DND-41 (cell line): ENCODE measurements at regions not wholly inside any gene's neighbourhood (a gene's known extent, or its start where the extent isn't known, plus 50 kb on each side); places are given as distances from the start of the nearest gene placed in this dataset.
"Not testable (repeated sequence)": the region's sequence is repeated elsewhere in the genome, so short reads cannot be mapped to it uniquely, and the experiment has no call there.

Source experiments
- ATAC-seq: fragments of 200-7000 bp; cut with Tn5 transposase; 3 replicates; pipeline ENCODE4 v1.9.1; 2021; ENCODE audit warnings: low read depth; ENCODE audit not compliant: insufficient read depth
- DNase-seq: peaks from one replicate; pipeline ENCODE4 v3.0.0-alpha.2; 2020
- H2AFZ ChIP-seq: 2 replicates; pipeline ENCODE4 v1.6.0; 2012; ENCODE audit warnings: low read depth, low read length
- H3K27ac ChIP-seq: 2 replicates; pipeline ENCODE4 v1.5.1; 2012; ENCODE audit warnings: low read length, inconsistent platforms
- H3K27me3 ChIP-seq: fragments of 200-600 bp; sonication (generic); 2 replicates; pipeline ENCODE4 v1.6.0; 2012; ENCODE audit warnings: low read length, mild to moderate bottlenecking, inconsistent platforms; ENCODE audit not compliant: insufficient read depth, poor library complexity
- H3K36me3 ChIP-seq: 2 replicates; pipeline ENCODE4 v1.5.1; 2012; ENCODE audit warnings: low read length, inconsistent platforms; ENCODE audit not compliant: insufficient read depth
- H3K4me1 ChIP-seq: 2 replicates; pipeline ENCODE4 v1.5.1; 2012; ENCODE audit warnings: mild to moderate bottlenecking, low read length; ENCODE audit not compliant: insufficient read depth
- H3K4me2 ChIP-seq: 2 replicates; pipeline ENCODE4 v1.6.0; 2012; ENCODE audit warnings: mild to moderate bottlenecking, moderate library complexity, low read length, inconsistent platforms; ENCODE audit not compliant: insufficient read depth
- H3K4me3 ChIP-seq, 2 experiments: fragments of 200-600 bp in 1 of 2; shearing (Covaris generic) in 1 of 2; 2 replicates each; pipeline ENCODE4 v1.5.1; 2012 to 2016; ENCODE audit warnings: inconsistent platforms in 2 of 2, low read length in 2 of 2, mild to moderate bottlenecking in 2 of 2, low read depth in 1 of 2, moderate library complexity in 1 of 2
- H3K79me2 ChIP-seq: 2 replicates; pipeline ENCODE4 v1.6.0; 2012; ENCODE audit warnings: low read length, inconsistent platforms; ENCODE audit not compliant: insufficient read depth
- H3K9ac ChIP-seq: 2 replicates; pipeline ENCODE4 v1.6.0; 2012; ENCODE audit warnings: low read depth, mild to moderate bottlenecking, inconsistent platforms, low read length, moderate library complexity
- H3K9me3 ChIP-seq: 2 replicates; pipeline ENCODE4 v1.5.1; 2012; ENCODE audit warnings: low read length, moderate library complexity, mild to moderate bottlenecking, inconsistent platforms; ENCODE audit not compliant: insufficient read depth, severe bottlenecking
- H4K20me1 ChIP-seq: 2 replicates; pipeline ENCODE4 v1.6.0; 2012; ENCODE audit warnings: low read length; ENCODE audit not compliant: insufficient read depth
- CTCF ChIP-seq: IDR thresholded peaks from 2 replicates; pipeline ENCODE4 v1.5.1; 2012; ENCODE audit warnings: borderline replicate concordance, low read length, moderate library complexity, mild to moderate bottlenecking; ENCODE audit not compliant: poor library complexity, severe bottlenecking; ENCODE audit errors: extremely low read depth
- EZH2 ChIP-seq: IDR thresholded peaks from 3 replicates; pipeline ENCODE4 v1.6.1; 2012; ENCODE audit warnings: borderline replicate concordance, low read depth, mild to moderate bottlenecking, moderate library complexity, low read length, inconsistent platforms; ENCODE audit not compliant: severe bottlenecking

GRCh38 chr13:54248306-54248705, 1219.7 kb downstream of the OLFM4 start:
- no peak overlapping the region for H3K4me2 ChIP-seq
- H3K27me3 ChIP-seq, result no peaks in the 10 kb centered on the region
- ATAC-seq, result no peak
- H2AFZ ChIP-seq, result no peak overlapping the region
- H3K9me3 ChIP-seq, result no peaks in the 10 kb centered on the region
- no peak overlapping the region for H3K9ac ChIP-seq
- H3K79me2 ChIP-seq, result no peaks in the 10 kb centered on the region
- H3K4me1 ChIP-seq, result no peaks in the 10 kb centered on the region
- no peaks in the 10 kb centered on the region for H4K20me1 ChIP-seq
- no peaks in the 10 kb centered on the region for H3K36me3 ChIP-seq
- H3K4me3 ChIP-seq, result no peak overlapping the region
- TF ChIP-seq EZH2 (no peak), CTCF (no peak)
- H3K27ac ChIP-seq, result no peak overlapping the region
- DNase-seq, result no peak

- H3K79me2 ChIP-seq, result no peaks in the 10 kb centered on the region
- H3K9me3 ChIP-seq, result no peaks in the 10 kb centered on the region
- H3K4me2 ChIP-seq, result no peak overlapping the region
- ATAC-seq, result no peak
- H3K9ac ChIP-seq, result no peak overlapping the region
- no peak overlapping the region for H3K27ac ChIP-seq
- no peak overlapping the region for H3K4me3 ChIP-seq
- no peak for DNase-seq
- no peaks in the 10 kb centered on the region for H3K4me1 ChIP-seq
- no peaks in the 10 kb centered on the region for H3K27me3 ChIP-seq
- H3K36me3 ChIP-seq, result no peaks in the 10 kb centered on the region
- no peaks in the 10 kb centered on the region for H4K20me1 ChIP-seq
- no peak overlapping the region for H2AFZ ChIP-seq
- TF ChIP-seq EZH2 (no peak), CTCF (no peak)
Measured at GRCh38 chr13:54261856-54262255, 1233.2 kb downstream of the OLFM4 start.

GRCh38 chr13:54263868-54264267, 1235.3 kb downstream of the OLFM4 start:
- Histone ChIP-seq H2AFZ (no peak overlapping the region), H3K79me2 (no peaks in the 10 kb centered on the region), H3K27ac (no peak overlapping the region), H3K27me3 (no peaks in the 10 kb centered on the region), H3K4me1 (no peaks in the 10 kb centered on the region), H3K9me3 (no peaks in the 10 kb centered on the region), H3K9ac (no peak overlapping the region), H4K20me1 (no peaks in the 10 kb centered on the region), H3K4me3 (no peak overlapping the region), H3K36me3 (no peaks in the 10 kb centered on the region), H3K4me2 (no peak overlapping the region)
- no peak for TF ChIP-seq EZH2
- no peak for TF ChIP-seq CTCF
- DNase-seq, result no peak
- ATAC-seq, result no peak

- not testable (repeated sequence) for H3K27me3 ChIP-seq, DNase-seq, H3K36me3 ChIP-seq, H3K27ac ChIP-seq, H3K79me2 ChIP-seq, H4K20me1 ChIP-seq, H3K4me1 ChIP-seq, H3K9me3 ChIP-seq, H2AFZ ChIP-seq, H3K4me3 ChIP-seq, H3K9ac ChIP-seq, ATAC-seq, H3K4me2 ChIP-seq
Measured at GRCh38 chr13:54267253-54267668, 1238.6 kb downstream of the OLFM4 start.

- H4K20me1 ChIP-seq, H3K27ac ChIP-seq, DNase-seq, H3K79me2 ChIP-seq, ATAC-seq, H3K9me3 ChIP-seq, H3K4me1 ChIP-seq, H3K36me3 ChIP-seq, H3K27me3 ChIP-seq, H3K4me3 ChIP-seq, H3K9ac ChIP-seq, H2AFZ ChIP-seq, H3K4me2 ChIP-seq: not testable (repeated sequence)
Measured at GRCh38 chr13:54268013-54268695, 1239.5 kb downstream of the OLFM4 start.
